HG03469 (cell line): ENCODE measurements at regions not wholly inside any gene's neighbourhood (a gene's known extent, or its start where the extent isn't known, plus 50 kb on each side); places are given as distances from the start of the nearest gene placed in this dataset.
"Not testable (repeated sequence)": the region's sequence is repeated elsewhere in the genome, so short reads cannot be mapped to it uniquely, and the experiment has no call there.

Experiments used
- ATAC-seq: cut with Tn5 transposase; IDR thresholded peaks from one replicate; pipeline ENCODE4 v1.9.1; 2021; ENCODE audit warnings: mild to moderate bottlenecking, moderate library complexity, moderate number of reproducible peaks; ENCODE audit not compliant: unreplicated experiment

DNA sequence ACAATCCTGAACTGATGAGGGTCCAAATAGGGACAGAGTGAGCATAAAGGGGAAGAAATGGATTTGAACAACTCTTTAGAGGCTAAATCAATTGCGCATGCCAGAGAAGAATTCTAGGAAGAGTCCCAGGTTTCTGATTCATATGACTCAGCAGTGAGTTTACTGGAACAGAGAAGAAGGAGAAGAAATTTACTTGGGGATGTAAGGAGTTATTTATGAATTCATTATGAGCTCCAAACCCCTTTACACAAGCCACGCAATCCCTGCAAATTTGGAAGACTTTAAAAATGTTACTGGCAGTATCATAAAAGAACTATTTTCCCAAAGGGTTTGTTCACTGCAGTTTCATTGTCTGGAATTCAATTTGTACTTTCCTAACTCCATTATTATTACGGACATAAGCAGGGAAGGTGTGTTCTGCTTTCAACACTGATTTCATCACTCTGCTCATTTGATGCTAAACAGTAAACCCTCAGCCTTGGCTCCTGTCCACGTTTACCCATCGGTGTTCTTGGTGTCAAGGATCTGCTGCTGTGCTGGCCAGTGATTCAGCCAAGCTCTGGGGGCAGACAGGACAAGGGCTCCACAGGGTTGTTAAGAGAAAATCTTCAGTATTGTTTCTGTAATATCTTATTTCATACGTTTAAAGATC, 273.7 kb downstream of the HNRNPD start:
- no peak for ATAC-seq

DNA sequence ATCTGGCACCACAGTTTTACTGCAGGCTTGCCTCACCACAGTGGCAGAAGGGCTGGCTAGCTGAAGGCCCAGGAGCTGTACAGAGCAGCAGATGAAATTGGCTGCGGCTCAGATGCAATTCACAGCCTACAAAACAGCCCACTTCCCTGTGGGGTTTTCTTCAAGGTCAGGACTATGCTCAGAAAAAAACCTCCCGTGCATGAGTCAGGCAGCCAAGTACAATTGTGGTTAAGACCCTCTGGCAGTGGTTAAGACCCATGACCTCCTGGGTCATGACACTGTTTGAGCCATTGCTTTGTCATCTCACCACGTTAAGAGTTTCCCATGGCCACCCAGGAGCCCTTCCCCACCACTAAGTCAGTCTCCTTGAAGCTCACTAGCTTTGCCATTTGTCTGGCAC, 276.3 kb downstream of the HNRNPD start:
- ATAC-seq, result no peak

GRCh38 chr4:82090717-82091116, 283.1 kb downstream of the HNRNPD start:
- ATAC-seq, result no peak

DNA sequence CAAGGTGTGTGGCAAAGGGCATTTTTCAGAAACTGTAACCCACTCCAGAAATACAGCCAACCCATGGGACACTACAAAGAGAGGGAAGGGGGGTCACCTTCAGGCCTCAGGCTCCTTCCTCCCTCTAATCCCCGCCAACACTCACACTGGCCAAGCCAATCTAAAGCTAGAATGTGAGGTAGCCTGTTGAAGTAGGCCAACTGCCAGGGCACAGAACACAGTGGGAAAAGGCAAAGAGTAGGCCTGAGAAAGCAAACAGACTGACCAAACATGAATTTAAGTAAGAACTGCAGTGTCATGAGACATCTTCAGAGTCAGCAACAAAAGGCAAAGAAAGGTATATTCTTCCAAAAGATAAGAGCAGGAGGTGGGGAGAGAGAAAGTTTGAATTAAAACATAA, 289.0 kb downstream of the HNRNPD start:
- no peak for ATAC-seq

GRCh38 chr4:82077471-82077995, 296.3 kb downstream of the HNRNPD start:
- not testable (repeated sequence) for ATAC-seq

GRCh38 chr4:82076809-82077208, 297.0 kb downstream of the HNRNPD start:
- no peak for ATAC-seq

GRCh38 chr4:82076359-82076758, 297.4 kb downstream of the HNRNPD start:
- no peak for ATAC-seq

DNA sequence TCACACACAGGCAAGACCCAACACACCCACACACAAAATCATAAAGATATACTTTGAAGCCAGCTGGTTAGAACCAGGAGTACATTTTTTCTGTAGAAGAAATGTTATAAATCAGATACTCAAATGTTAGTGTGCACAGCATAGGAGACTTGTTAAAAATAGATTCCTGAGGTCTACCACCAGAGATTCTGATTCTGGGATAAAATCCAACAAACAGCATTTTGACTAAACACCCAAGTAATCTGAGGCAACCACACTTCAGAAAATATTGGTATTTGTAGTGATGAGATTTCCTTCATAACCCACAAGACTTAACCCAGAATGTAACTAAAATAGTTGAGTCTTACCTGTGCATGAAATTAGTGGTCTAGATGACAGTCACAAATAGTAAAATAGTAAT, 301.8 kb downstream of the HNRNPD start:
- ATAC-seq, result no peak

DNA sequence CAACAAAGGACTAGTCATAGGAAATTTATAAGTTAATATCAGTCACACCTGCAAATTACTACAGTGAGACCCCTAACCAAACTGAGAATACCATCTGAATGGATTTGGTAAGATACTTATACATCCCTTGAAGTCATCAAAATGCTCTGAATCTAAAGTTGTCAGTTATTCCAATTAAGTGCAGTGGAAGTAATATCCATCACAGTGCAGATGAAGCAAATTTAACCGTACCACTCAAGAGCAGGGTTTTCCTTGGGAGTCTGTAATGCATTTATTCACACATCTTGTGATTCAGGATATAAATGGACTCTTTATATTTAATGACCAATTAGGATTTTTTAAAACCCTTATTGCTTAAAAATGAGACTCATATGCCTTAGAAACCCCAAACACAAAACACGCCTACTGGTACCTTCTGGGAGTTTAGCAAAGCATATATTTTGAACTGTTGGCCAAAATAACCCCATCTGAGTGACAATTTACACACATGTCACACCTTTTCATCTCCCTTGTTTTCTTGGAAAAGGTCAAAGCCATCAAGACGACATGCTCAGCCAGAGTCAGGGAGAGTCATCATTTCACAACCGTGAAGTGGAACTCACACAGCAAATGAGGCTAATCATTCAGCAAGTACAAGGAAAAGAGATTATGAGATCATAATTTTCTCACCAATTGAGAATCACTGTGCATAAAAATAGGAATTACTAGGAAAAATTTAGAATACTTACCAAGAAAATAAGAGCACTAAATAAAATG, 303.7 kb downstream of the HNRNPD start:
- ATAC-seq, result no peak

DNA sequence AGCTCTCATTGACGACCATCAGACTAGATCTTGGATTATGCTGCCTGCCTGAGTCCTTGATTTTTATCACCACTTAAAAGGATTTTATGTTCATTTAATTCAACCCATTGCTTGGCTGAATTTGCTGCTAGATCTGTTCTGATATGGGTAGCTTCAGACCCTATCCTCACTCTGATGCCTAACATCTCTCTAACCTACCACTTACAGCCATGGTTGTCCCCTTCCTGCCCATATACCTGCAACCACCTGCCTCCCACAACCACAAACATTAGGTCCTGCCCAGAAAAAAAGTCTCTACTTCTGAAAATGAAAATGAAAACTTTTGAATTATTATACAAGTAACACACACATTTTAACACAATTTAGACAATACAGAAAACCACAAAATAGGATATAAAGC, 310.8 kb downstream of the HNRNPD start:
- ATAC-seq, result no peak

- no peak for ATAC-seq
Measured at GRCh38 chr4:82057990-82058544, 315.7 kb downstream of the HNRNPD start.

GRCh38 chr4:82055156-82055555, 318.6 kb downstream of the HNRNPD start:
- no peak for ATAC-seq

GRCh38 chr4:82053396-82053795, 320.4 kb downstream of the HNRNPD start:
- no peak for ATAC-seq

- no peak for ATAC-seq
Measured at GRCh38 chr4:82050796-82051195, 323.0 kb downstream of the HNRNPD start.

DNA sequence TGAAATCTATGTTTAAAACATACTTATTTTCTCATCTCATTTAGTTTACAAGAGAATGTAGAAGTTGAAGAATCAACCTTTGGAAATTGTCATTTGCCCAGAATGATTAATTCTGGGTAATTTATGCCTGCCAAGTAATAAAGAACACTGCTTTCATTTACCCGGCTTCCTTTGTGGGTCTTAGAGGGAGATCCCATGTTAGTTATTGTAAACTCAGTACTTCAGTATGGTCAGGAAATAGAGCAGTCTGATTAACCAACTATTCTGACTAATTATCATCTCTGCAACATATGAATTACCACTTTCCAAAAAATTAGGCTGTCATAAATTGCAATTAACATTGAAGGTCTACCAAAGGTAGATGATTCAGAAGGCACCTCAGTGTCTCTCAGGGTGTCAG, 324.5 kb downstream of the HNRNPD start:
- no peak for ATAC-seq

DNA sequence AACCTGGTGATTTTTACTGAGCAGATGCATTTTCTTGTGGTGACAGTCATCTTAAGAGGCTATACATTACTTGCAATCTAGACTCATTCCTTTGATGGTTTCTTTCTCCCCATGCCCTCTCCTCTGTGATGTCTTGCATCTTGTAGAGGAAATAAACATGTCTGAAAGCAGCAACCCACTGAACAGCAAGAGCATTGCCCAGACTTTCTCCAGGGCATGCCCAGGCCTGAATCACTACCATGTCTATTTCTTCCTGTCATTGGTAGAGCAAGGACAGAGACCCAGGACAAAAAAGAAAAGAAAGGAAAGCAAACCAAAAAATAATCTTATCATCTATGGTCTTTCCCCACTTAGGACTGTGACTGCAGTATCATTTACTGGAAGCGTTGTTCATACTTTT, 326.1 kb downstream of the HNRNPD start:
- ATAC-seq, result no peak

GRCh38 chr4:82046796-82047195, 327.0 kb downstream of the HNRNPD start:
- no peak for ATAC-seq

- no peak for ATAC-seq
Measured at GRCh38 chr4:82045267-82045666, 328.5 kb downstream of the HNRNPD start.

DNA sequence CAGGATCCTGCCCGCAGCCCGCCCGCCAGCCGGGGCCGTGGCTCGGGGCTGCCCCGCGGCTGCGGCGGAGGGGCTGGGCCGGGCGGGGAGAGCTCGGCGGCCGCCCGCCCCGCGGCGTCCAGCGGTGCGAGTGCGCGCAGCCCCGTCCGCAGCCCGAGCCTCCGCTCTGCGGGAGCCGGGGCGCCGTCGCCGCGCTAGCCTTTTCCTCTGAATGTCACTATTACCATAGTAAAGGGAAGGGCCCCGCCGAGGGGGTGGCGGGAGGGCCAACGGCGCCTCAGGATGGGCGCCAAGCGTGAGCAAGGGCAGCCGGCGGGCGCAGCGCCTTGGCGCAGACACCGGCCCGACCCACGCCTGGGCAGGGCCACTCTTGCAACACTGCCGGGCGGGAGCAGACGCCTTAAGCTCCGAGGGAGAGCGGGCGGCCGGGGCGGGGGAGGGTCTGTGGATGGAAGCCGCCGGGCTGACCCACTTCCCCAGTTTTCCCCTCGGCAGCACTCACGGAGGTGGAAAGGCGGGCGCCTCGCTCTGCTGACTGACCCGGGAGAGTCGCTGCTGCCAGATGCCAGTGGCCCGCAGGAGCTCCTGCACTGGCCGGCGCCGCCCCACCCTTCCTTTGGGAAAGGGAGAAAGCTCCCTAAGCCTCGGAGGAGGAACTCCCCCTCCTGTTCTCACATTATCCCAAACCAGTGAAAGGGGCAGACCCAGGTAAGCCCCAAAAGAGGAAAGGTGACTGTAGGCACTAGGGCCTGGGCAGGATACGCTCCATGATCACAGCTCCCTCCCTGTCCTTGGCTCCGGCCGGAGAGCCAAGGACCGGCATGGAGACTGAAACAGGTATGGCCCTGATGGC, 329.4 kb downstream of the HNRNPD start:
- ATAC-seq, result no peak

- ATAC-seq, result no peak
Measured at GRCh38 chr4:82043809-82044137, 330.0 kb downstream of the HNRNPD start.

GRCh38 chr4:82043081-82043808, 330.5 kb downstream of the HNRNPD start:
- no peak for ATAC-seq
